H1 (cell line): ENCODE measurements at regions not wholly inside any gene's neighbourhood (a gene's known extent, or its start where the extent isn't known, plus 50 kb on each side); places are given as distances from the start of the nearest gene placed in this dataset.

Experiments used
- CTCF ChIA-PET: fragments of 300-600 bp; sonication (Branson Sonifier 250); formaldehyde crosslinking; loops from one replicate; lab custom pipeline; 2021; ENCODE audit not compliant: partially characterized antibody; lab: Charles Lee
- POLR2A ChIA-PET: fragments of 300-600 bp; sonication (Branson Sonifier 250); formaldehyde crosslinking; loops from one replicate; lab custom pipeline; 2021; ENCODE audit warnings: inconsistent platforms; ENCODE audit not compliant: partially characterized antibody; lab: Charles Lee
- DNase-seq, 2 experiments: peaks; one replicate each; pipeline versions ENCODE4 v3.0.0 to v3.0.0-alpha.2; 2010 to 2022; ENCODE audit warnings: low spot score in 2 of 2, low read depth in 1 of 2, mixed read lengths in 1 of 2
- FAIRE-seq: peaks from 2 replicates; lab custom pipeline; 2011; peaks lifted over from hg19 to GRCh38; lab: Jason Lieb, UNC
- H2AFZ ChIP-seq: 2 replicates; pipeline ENCODE4 v1.8.1; 2012; ENCODE audit warnings: low read length, inconsistent platforms
- H2AK5ac ChIP-seq: 2 replicates; pipeline ENCODE4 v1.6.1; 2013; ENCODE audit warnings: low read depth, low read length
- H2BK120ac ChIP-seq: replicated peaks from 2 replicates; pipeline ENCODE3; 2013; ENCODE audit warnings: low read depth, low read length, inconsistent platforms
- H2BK12ac ChIP-seq: 2 replicates; pipeline ENCODE4 v1.6.1; 2013; ENCODE audit warnings: low read depth, low read length
- H2BK15ac ChIP-seq: 2 replicates; pipeline ENCODE4 v1.6.1; 2013; ENCODE audit warnings: low read length
- H2BK20ac ChIP-seq: 2 replicates; pipeline ENCODE4 v1.6.1; 2013; ENCODE audit warnings: low read length
- H2BK5ac ChIP-seq: 2 replicates; pipeline ENCODE4 v1.6.1; 2013; ENCODE audit warnings: low read depth, low read length
- H3K14ac ChIP-seq: 2 replicates; pipeline ENCODE4 v1.6.1; 2013; ENCODE audit warnings: inconsistent platforms; ENCODE audit not compliant: insufficient read length
- H3K18ac ChIP-seq: 2 replicates; pipeline ENCODE4 v1.6.1; 2013; ENCODE audit warnings: low read length; ENCODE audit errors: extremely low read depth
- H3K23ac ChIP-seq: 2 replicates; pipeline ENCODE4 v1.6.1; 2013; ENCODE audit warnings: inconsistent platforms; ENCODE audit not compliant: insufficient read length
- H3K23me2 ChIP-seq: 2 replicates; pipeline ENCODE4 v1.6.1; 2013; ENCODE audit warnings: low read depth, low read length
- H3K27ac ChIP-seq: 2 replicates; pipeline ENCODE4 v1.6.1; 2011; ENCODE audit warnings: low read depth, low read length, inconsistent platforms
- H3K27me3 ChIP-seq, 4 experiments: replicated peaks in 1 of 4; 1 replicate in 1 of 4; 2 replicates in 3 of 4; pipeline versions ENCODE4 v1.6.1 to v1.8.1; 2011 to 2013; ENCODE audit warnings: low read length in 3 of 4, mild to moderate bottlenecking in 3 of 4, inconsistent platforms in 2 of 4, mixed read lengths in 2 of 4, moderate library complexity in 1 of 4; ENCODE audit not compliant: control insufficient read depth in 3 of 4, insufficient read depth in 3 of 4; ENCODE audit errors: extremely low read depth in 1 of 4
- H3K36me3 ChIP-seq, 4 experiments: 2 replicates each; pipeline versions ENCODE4 v1.6.1 to v1.8.1; 2011 to 2013; ENCODE audit warnings: mild to moderate bottlenecking in 4 of 4, low read length in 3 of 4, moderate library complexity in 2 of 4, control low read depth in 1 of 4, inconsistent platforms in 1 of 4; ENCODE audit not compliant: insufficient read depth in 4 of 4, control insufficient read depth in 2 of 4
- H3K4ac ChIP-seq: replicated peaks from 2 replicates; pipeline ENCODE3; 2013; ENCODE audit warnings: low read length, low read depth, mixed read lengths, inconsistent platforms; ENCODE audit not compliant: insufficient read length
- H3K4me1 ChIP-seq, 4 experiments: replicated peaks in 1 of 4; 1 replicate in 1 of 4; 2 replicates in 3 of 4; pipeline versions ENCODE4 v1.6.1 to v1.8.1; 2011 to 2013; ENCODE audit warnings: low read length in 3 of 4, inconsistent platforms in 2 of 4, mixed read lengths in 1 of 4; ENCODE audit not compliant: insufficient read depth in 4 of 4, control insufficient read depth in 3 of 4
- H3K4me2 ChIP-seq, 2 experiments: 2 replicates each; pipeline versions ENCODE4 v1.6.1 to v1.8.1; 2011 to 2013; ENCODE audit warnings: low read depth in 2 of 2, low read length in 2 of 2, control low read depth in 1 of 2, inconsistent platforms in 1 of 2, mild to moderate bottlenecking in 1 of 2; ENCODE audit not compliant: insufficient read depth in 1 of 2
- H3K4me3 ChIP-seq, 4 experiments: fragments of 200-600, 300-600 bp in 1 of 4; sonication (generic), shearing (Covaris generic), sonication (Bioruptor Twin) in 1 of 4; 2 replicates each; pipeline versions ENCODE4 v1.5.1 to v1.8.1; 2011 to 2016; ENCODE audit warnings: low read length in 4 of 4, low read depth in 3 of 4, control low read depth in 2 of 4, inconsistent platforms in 2 of 4, mild to moderate bottlenecking in 2 of 4, mixed read lengths in 1 of 4, moderate library complexity in 1 of 4; ENCODE audit not compliant: insufficient read depth in 2 of 4; ENCODE audit errors: extremely low read depth in 1 of 4
- H3K56ac ChIP-seq: replicated peaks from 2 replicates; pipeline ENCODE3; 2013; ENCODE audit warnings: low read depth, mild to moderate bottlenecking, mixed read lengths, low read length, inconsistent platforms; ENCODE audit not compliant: insufficient read length
- H3K79me1 ChIP-seq: 2 replicates; pipeline ENCODE4 v1.6.1; 2013; ENCODE audit warnings: low read depth, low read length, control low read depth
- H3K79me2 ChIP-seq, 2 experiments: 2 replicates each; pipeline versions ENCODE4 v1.6.1 to v1.8.1; 2012 to 2013; ENCODE audit warnings: low read length in 2 of 2, mild to moderate bottlenecking in 2 of 2, inconsistent platforms in 1 of 2; ENCODE audit not compliant: insufficient read depth in 2 of 2, control insufficient read depth in 1 of 2
- H3K9ac ChIP-seq, 4 experiments: replicated peaks in 1 of 4; 1 replicate in 1 of 4; 2 replicates in 3 of 4; pipeline versions ENCODE4 v1.6.1 to v1.8.1; 2011 to 2013; ENCODE audit warnings: low read depth in 3 of 4, low read length in 3 of 4, control low read depth in 2 of 4, mild to moderate bottlenecking in 2 of 4, moderate library complexity in 2 of 4, inconsistent platforms in 1 of 4; ENCODE audit errors: extremely low read depth in 1 of 4
- H3K9me3 ChIP-seq, 2 experiments: 2 replicates each; pipeline versions ENCODE4 v1.6.1 to v1.8.1; 2012 to 2013; ENCODE audit warnings: mild to moderate bottlenecking in 2 of 2, moderate library complexity in 2 of 2, control low read depth in 1 of 2, inconsistent platforms in 1 of 2, low read depth in 1 of 2, low read length in 1 of 2, mixed read lengths in 1 of 2; ENCODE audit not compliant: insufficient read depth in 2 of 2
- H4K20me1 ChIP-seq, 2 experiments: replicated peaks in 1 of 2; 2 replicates each; pipeline versions ENCODE3 to v1.8.1; 2011 to 2013; ENCODE audit warnings: inconsistent platforms in 2 of 2, low read length in 2 of 2, mild to moderate bottlenecking in 1 of 2; ENCODE audit not compliant: insufficient read depth in 2 of 2, control insufficient read depth in 1 of 2
- H4K5ac ChIP-seq: 2 replicates; pipeline ENCODE4 v1.6.1; 2013; ENCODE audit warnings: low read length, low read depth, mixed read lengths, inconsistent platforms; ENCODE audit not compliant: insufficient read length
- H4K8ac ChIP-seq: 2 replicates; pipeline ENCODE4 v1.8.0; 2013; ENCODE audit warnings: mild to moderate bottlenecking, moderate library complexity, low read length, inconsistent platforms; ENCODE audit not compliant: insufficient read depth; ENCODE audit errors: extremely low read depth
- H4K91ac ChIP-seq: replicated peaks from 2 replicates; pipeline ENCODE3; 2013; ENCODE audit warnings: low read length, mixed read lengths, inconsistent platforms; ENCODE audit not compliant: insufficient read length
- YY1 ChIP-seq: IDR thresholded peaks from 2 replicates; pipeline ENCODE4 v1.6.1; 2011; ENCODE audit warnings: low read depth, mild to moderate bottlenecking, low read length
- TF ChIP-seq, protein P1 (sequence below): IDR thresholded peaks from 2 replicates; pipeline ENCODE4 v1.6.1; 2011; ENCODE audit warnings: low read depth, mild to moderate bottlenecking, low read length; ENCODE audit not compliant: insufficient read depth

DNA sequence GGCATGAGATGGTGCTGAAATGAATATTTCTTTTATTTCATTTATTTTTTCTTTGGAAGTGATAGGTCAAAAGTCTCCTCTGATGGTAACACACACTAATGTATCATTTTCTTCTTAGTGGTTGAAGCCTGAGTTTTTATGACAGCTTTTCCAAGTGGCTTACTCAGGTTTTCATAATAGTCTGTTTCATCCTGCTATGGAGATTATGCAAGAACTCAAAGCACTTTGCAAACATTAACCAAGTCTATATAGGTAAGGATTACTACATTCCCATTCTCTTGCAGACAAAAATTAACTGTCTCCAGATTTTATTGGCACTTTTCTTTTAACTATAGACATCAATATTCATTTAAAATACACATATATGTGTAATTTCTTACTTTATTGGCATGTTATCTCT, 572.6 kb upstream of the GCFC2 start:
- ChIA-PET CTCF (no interaction called here), POLR2A (no interaction called here)
- Histone ChIP-seq H3K18ac (no peak overlapping the region), H3K14ac (no peak overlapping the region), H3K9me3 (no peaks in the 10 kb centered on the region), H2BK5ac (no peak overlapping the region), H2AFZ (no peak overlapping the region), H3K4ac (no peak overlapping the region), H3K27ac (no peak overlapping the region), H3K23ac (no peak overlapping the region), H4K91ac (no peak overlapping the region), H3K4me2 (no peak overlapping the region), H2AK5ac (no peak overlapping the region), H4K8ac (no peak overlapping the region), H3K4me3 (no peak overlapping the region), H4K20me1 (no peaks in the 10 kb centered on the region), H2BK20ac (no peak overlapping the region), H3K79me2 (no peaks in the 10 kb centered on the region), H2BK15ac (no peak overlapping the region), H3K9ac (no peak overlapping the region), H3K56ac (no peak overlapping the region), H3K4me1 (peaks cover 0 to 3% (median 1%) of the 10 kb centered on the region in 4 experiments; a peak in 2 of 7 replicates), H3K79me1 (no peaks in the 10 kb centered on the region), H2BK120ac (no peak overlapping the region), H3K27me3 (no peaks in the 10 kb centered on the region), H3K23me2 (no peaks in the 10 kb centered on the region), H2BK12ac (no peak overlapping the region), H3K36me3 (no peaks in the 10 kb centered on the region), H4K5ac (no peak overlapping the region)
- DNase-seq (no peak), FAIRE-seq (no peak)
- no peak for TF ChIP-seq YY1
- TF ChIP-seq, protein P1, sequence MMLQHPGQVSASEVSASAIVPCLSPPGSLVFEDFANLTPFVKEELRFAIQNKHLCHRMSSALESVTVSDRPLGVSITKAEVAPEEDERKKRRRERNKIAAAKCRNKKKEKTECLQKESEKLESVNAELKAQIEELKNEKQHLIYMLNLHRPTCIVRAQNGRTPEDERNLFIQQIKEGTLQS: no peak
